ENCODE measurements at regions not wholly inside any gene's neighbourhood (a gene's known extent, or its start where the extent isn't known, plus 50 kb on each side); places are given as distances from the start of the nearest gene placed in this dataset.
"Not testable (repeated sequence)": the region's sequence is repeated elsewhere in the genome, so short reads cannot be mapped to it uniquely, and the experiment has no call there.

GRCh38 chr16:73140929-73141328 is 93.0 kb upstream of the ZFHX3 start:
- no peak for DNase-seq

GRCh38 chr16:73131156-73131862 is 83.4 kb upstream of the ZFHX3 start:
- DNase-seq, result no peak

DNA sequence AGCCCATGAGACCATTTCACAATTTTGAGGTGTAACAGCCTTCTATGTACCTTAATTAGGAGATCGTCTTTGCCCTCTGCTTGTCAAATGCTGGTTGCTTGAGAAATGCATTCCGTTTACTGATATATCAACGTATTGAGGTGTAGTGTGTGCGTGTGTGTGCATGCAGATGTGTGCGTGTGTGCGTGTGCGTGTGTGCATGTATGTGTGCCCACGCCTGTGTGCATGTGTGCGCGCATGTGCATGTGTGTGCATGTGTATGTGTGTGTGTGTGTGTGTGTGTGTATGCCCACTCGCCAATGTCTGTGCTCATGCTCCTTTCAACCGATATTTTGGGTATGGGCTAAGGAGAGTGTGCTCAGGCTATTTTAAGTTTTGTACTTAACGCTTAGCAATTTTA is 81.5 kb upstream of the ZFHX3 start:
- DNase-seq, result no peak

GRCh38 chr16:73126525-73126853 is 78.6 kb upstream of the ZFHX3 start:
- DNase-seq, result no peak

DNA sequence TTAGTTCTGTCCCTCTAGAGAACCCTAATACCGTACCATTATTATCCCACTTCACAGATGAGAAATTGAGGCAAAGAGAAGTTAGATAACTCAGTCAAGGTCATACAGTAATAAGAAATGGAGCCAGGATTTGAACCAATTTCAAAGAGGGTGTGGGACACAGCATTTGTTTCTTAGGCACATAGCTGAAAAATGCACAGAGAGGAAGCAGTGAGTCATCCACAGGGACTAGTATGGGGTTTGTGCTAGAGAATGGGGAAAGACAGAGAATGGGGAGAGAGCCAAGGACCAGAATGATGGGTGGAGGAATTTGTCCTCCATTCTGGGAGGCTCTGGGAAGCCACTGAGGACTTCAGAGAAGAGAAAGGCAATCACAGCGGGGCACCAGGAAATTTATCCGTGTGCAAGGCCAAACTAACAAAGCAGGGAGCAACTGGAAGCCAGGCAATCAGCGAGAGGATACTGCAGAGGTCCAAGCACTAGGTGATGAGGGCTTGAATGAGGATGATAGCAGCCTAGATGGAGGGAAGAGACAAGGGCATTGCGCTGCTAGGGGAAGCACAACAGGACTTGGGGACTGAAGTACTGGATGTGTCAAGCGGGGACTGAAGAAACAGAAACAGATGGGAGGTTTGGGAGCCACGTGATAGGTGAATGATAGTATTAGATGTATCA is 78.1 kb upstream of the ZFHX3 start:
- DNase-seq, result no peak

- no peak for DNase-seq
Measured at GRCh38 chr16:73124665-73125375, 76.9 kb upstream of the ZFHX3 start.

- no peak for DNase-seq
Measured at GRCh38 chr16:73124097-73124652, 76.2 kb upstream of the ZFHX3 start.

DNA sequence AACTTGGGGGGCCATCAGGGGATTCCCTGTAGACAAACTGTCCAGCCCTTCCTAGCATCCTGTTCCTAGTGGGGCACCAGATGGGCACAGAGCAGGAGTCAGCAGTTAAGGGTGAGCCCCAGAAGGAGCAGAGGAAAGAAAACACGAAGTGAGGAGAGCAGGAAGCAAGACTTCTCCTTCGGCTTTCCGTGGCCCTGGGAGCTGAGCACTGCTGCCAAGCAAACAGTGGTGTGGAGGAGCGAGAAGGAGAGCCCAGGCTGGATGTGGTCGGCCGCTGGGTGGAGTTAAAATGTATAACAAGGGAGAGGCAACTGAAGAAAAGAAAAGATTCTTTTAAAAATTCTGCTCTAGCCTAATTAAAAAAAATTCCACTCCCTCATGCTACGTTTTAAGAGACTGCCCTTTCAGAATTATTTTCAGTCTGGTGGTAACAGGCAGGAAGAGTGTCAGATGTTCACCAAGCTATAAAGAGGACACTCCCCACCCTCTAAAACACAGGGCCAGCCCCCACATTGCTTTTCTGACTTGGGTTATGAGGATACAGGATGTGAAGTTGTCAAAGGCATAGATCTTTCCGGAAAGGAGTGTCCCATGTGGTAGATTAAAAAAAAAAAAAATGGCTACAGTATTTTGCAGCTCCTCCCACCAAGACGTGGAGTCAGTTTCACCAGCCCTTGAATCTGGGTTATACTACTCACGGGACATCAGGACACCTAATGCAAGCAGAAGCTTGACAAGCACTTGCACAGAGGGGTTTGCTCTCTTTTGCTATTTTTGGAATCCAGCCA is 74.9 kb upstream of the ZFHX3 start:
- no peak for DNase-seq

DNA sequence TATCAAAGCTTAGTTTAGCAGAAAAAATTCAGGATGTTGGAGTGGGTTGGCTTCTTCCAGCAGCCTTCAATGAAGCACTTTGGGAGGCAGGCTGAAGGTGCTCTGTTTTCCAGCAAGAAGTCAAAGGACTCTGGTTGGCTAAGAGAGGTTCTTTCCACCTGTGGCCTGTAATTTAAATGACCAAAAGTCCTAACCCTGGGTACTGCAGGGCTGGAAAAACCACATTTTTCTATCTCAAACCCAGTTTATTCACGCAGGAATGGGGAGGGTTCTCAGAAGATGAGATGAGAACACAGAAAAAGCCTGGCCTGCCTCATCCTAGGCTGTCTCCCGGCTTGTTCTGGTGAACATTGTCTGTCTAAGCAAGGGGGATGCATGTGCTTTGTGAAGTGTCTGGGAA is 68.6 kb upstream of the ZFHX3 start:
- no peak for DNase-seq

GRCh38 chr16:73113336-73113735 is 65.4 kb upstream of the ZFHX3 start:
- DNase-seq, result no peak

- DNase-seq, result no peak
Measured at GRCh38 chr16:73108195-73108963, 60.5 kb upstream of the ZFHX3 start.

GRCh38 chr16:73107371-73107770 is 59.4 kb upstream of the ZFHX3 start:
- no peak for DNase-seq

DNA sequence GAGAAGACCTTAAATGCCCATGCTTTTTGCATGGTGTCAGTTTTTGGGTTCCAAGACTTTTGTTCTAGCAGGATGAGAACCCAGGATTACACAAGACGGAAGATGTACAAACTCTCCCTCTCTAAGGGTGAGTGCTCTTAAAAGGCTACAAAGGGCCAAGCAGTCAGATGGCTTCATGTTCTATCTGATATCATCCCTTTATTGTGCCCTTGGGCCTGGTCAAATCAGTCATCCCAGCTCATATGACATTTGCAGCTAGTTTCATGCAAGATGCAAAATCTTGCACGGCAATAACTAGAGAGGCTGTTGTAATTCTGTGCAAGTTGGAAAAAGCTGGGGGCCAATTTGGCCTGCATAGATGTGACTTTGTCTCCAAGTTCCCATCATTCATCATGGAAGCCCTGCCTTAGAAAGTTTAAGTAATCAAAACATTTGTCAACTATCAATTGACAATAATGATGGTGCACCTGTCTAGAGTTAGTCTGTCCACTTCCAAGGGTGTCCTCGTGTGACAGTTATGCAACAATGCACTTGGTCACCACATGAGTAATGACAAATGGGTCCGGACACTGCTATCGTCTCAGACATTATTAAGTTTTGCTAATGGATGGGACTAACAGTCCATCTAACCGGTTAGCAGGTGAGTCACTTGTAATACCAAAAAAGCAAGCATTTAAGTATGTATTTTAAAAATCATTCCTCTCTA is 58.6 kb upstream of the ZFHX3 start:
- no peak for DNase-seq

DNA sequence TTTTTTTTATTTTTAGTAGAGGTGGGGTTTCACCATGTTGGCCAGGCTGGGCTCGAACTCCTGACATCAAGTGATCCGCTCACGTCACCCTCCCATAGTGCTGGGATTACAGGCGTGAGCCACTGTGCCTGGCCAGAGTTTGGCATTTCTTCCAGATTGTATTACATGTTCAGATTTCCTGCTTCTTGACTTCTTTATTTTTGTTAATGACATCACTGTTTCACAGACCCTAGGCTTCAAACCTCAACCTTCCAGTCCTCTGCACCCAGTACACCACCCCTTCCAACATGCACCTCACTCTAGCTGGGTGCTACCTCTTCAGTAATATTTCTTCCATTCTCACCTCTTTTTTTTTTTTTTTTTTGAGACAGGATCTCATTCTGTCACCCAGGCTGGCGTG is 53.6 kb upstream of the ZFHX3 start:
- no peak for DNase-seq

DNA sequence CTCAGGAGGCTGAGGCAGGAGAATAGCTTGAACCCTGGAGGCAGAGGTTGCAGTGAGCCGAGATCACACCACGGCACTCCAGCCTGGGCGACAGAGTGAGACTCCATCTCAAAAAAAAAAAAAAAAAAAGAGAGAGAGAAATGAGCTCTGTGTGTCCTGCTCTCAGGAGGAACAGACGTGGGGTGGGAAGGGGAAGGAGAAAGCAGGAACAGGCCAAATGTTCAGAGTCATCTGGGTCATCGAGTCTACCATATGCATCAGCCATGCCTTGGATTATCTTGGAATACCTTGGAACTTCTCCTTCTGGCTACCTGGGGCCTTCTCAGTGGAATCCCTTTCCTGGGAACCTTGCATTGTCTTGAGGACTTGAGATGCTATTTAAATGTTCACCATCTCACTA is 51.7 kb upstream of the ZFHX3 start:
- DNase-seq, result not testable (repeated sequence)
